ENCODE measurements at regions not wholly inside any gene's neighbourhood (a gene's known extent, or its start where the extent isn't known, plus 50 kb on each side); places are given as distances from the start of the nearest gene placed in this dataset.

- TF ChIP-seq CTCF (IDR thresholded peaks at IDR 0.05) (no peak), ZFX (IDR thresholded peaks at IDR 0.05; ENCODE audit: borderline replicate concordance) (no peak)
Measured at GRCh38 chr17:36761203-36761950, 160.0 kb downstream of the MRM1 start.
